GM12864 (cell line): ENCODE measurements at regions not wholly inside any gene's neighbourhood (a gene's known extent, or its start where the extent isn't known, plus 50 kb on each side); places are given as distances from the start of the nearest gene placed in this dataset.

ENCODE experiments used
- DNase-seq: peaks from one replicate; pipeline ENCODE4 v3.0.0-alpha.2; 2011; ENCODE audit warnings: low read depth
- H3K4me3 ChIP-seq: 2 replicates; pipeline ENCODE4 v1.5.1; 2011; ENCODE audit warnings: mild to moderate bottlenecking, low read depth, low read length, control low read depth
- TF ChIP-seq, protein P1 (sequence below): IDR thresholded peaks from 2 replicates; pipeline ENCODE4 v1.5.1; 2011; ENCODE audit warnings: low read depth, mild to moderate bottlenecking, moderate library complexity, low read length, control low read depth, inconsistent platforms; ENCODE audit errors: missing control alignments

GRCh38 chr6:33962246-33963027 is 158.6 kb upstream of the MLN start:
- H3K4me3 ChIP-seq: no peak overlapping the region
- TF ChIP-seq, protein P1, sequence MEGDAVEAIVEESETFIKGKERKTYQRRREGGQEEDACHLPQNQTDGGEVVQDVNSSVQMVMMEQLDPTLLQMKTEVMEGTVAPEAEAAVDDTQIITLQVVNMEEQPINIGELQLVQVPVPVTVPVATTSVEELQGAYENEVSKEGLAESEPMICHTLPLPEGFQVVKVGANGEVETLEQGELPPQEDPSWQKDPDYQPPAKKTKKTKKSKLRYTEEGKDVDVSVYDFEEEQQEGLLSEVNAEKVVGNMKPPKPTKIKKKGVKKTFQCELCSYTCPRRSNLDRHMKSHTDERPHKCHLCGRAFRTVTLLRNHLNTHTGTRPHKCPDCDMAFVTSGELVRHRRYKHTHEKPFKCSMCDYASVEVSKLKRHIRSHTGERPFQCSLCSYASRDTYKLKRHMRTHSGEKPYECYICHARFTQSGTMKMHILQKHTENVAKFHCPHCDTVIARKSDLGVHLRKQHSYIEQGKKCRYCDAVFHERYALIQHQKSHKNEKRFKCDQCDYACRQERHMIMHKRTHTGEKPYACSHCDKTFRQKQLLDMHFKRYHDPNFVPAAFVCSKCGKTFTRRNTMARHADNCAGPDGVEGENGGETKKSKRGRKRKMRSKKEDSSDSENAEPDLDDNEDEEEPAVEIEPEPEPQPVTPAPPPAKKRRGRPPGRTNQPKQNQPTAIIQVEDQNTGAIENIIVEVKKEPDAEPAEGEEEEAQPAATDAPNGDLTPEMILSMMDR: no peak
- DNase-seq: no peak

DNA sequence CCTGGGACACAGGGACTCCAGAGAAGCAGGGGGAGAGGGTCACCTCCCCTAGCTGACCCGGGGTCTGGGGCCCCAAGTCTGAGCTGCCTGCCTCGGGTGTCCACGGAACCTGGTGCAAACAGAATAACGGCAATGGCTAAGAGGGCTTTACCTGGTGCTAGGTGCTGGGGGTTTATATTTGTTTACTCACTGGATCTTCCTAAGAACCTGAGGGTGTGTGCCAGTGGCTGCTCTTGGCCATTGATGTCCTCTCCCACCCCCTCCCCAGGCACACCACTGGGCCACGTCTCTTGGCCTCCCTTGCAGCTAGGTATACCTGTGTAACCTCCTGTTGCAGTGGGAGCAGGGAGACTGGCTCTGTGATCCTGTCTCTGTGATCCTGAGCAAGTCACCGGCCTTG is 157.9 kb upstream of the MLN start:
- no peak for DNase-seq
- TF ChIP-seq, protein P1: no peak

DNA sequence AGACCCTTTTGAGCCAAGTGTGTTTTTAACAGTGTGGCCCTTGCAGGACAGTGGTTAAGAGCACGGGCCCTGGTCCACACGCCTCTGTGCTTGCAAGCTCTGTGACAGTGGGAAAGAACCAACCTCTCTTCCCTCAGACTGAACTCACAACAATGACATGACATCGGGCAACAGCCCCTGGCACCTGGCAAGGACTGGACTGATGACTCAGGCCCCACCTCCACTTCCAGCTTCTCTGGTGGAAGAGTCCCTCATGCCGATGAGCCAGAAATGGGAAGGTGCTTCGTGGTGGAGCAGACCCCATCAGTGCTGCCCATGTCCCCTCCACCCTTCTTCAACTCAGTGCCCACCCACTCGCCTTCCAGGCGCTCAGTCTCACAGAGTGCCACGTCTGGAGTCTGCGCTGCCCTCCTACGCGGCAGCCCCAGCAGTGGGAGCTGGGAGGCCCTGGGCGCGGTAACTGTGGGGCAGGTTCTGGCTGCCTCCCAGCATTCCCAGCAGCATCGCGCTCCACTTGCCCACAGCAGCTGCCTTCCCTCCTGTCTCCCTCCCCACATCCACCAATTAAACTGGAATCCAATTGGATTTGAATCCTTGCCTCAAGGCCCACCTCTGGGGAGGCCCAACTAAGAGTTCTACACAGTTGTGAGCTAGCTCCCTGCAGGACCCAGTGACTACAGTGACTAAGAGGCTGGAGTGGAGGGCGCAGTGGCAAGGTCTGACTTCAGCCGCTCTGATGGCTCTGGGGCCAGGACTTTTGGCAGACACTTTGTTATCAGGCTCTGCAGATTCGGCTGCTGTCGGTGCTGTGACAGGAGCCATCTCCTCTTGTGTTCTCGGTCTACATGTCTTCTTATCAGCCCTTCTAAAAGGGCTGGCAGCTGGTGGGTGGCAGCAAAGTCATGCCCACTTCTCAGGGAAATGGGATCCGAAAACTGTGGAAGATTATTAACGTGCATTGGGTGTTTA is 156.8 kb upstream of the MLN start:
- no peak for DNase-seq
- TF ChIP-seq, protein P1: no peak
- no peak overlapping the region for H3K4me3 ChIP-seq

More for the DNA sequence above, 157.9 kb upstream of the MLN start:
- no peak overlapping the region for H3K4me3 ChIP-seq

DNA sequence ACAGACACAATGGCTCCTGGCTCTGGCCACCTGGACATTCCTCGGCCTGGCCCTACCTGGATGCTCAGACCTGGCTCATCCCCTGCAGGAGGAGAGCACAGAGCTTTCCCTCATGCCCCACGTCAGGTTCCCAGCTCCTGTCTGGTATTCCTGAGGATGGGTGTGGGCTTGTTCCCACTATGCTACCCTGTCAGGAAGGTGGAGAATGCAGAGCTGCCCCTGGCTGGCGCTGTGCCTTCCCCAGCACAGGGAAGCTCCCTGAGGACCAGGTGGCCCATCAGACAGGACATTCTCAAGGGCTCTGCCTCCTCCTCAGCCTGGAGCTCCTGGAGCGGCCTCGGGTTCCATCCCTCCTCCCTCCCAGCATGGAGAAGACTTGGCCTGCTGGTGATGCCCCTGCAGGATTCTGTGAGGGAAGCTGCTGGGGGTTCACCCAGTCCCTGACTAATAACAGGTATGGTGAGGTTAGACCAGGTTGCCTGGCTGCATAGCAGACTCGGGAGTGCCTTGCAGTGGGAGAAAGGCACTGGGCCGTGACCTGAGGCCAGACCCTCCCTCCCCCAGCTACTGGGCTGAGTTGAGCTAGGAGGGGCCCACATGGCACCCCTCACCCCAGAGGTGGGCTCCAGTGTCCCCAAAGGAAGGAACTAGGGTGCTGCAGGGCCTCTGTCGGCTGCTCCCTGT is 156.0 kb upstream of the MLN start:
- TF ChIP-seq, protein P1: no peak
- H3K4me3 ChIP-seq: no peak overlapping the region
- no peak for DNase-seq

GRCh38 chr6:33959329-33959651 is 155.5 kb upstream of the MLN start:
- no peak for DNase-seq
- TF ChIP-seq, protein P1: no peak

GRCh38 chr6:33958526-33959328 is 154.9 kb upstream of the MLN start:
- H3K4me3 ChIP-seq: no peak overlapping the region
- TF ChIP-seq, protein P1: peak; percentile 41
- DNase-seq: no peak

More at GRCh38 chr6:33959329-33959651, 155.5 kb upstream of the MLN start:
- H3K4me3 ChIP-seq: no peak overlapping the region
